Vagina (tissue), 2 donors: ENCODE measurements at regions not wholly inside any gene's neighbourhood (a gene's known extent, or its start where the extent isn't known, plus 50 kb on each side); places are given as distances from the start of the nearest gene placed in this dataset.

Source experiments
- CTCF ChIP-seq, 3 experiments: fragments of 450-650 bp in 2 of 3; fragments of 200-600 bp in 1 of 3; sonication (generic) in 1 of 3; IDR thresholded peaks; one replicate each; pipeline ENCODE4 v1.5.1; 2017 to 2019; ENCODE audit warnings: antibody characterized with exemption in 3 of 3, mild to moderate bottlenecking in 2 of 3, moderate library complexity in 2 of 3
- POLR2A ChIP-seq, 2 donors: fragments of 450-650 bp; IDR thresholded peaks; one replicate each; pipeline ENCODE4 v1.6.1; 2017; ENCODE audit warnings: antibody characterized with exemption in 2 of 2, mild to moderate bottlenecking in 2 of 2, moderate library complexity in 2 of 2
- POLR2AphosphoS5 ChIP-seq, 2 donors: sonication (generic); formaldehyde crosslinking; IDR thresholded peaks; one replicate each; pipeline ENCODE4 v1.9.0; 2017; ENCODE audit warnings: antibody characterized with exemption in 2 of 2, mild to moderate bottlenecking in 2 of 2, low read depth in 1 of 2; ENCODE audit not compliant: insufficient read depth in 1 of 2

DNA sequence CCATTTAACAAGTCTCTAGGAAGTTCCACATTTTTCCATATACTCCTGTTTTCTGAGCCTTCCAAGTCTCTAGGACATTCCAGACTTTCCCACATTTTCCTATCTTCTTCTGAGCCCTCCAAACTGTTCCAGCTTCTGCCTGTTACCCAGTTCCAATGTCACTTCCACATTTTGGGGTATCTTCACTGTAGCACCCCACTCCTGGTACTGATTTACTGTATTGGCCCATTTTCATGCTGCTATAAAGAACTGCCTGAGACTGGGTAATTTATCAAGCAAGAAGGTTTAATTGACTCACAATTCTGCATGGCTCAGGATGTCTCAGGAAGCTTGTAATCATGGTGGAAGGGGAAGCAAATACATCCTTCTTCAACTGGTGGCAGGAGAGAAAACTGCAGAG is 285.0 kb downstream of the LRRIQ3 start:
- TF ChIP-seq CTCF (IDR thresholded peaks at IDR 0.05): no peak
- TF ChIP-seq POLR2AphosphoS5 (IDR thresholded peaks at IDR 0.05; ENCODE audit: insufficient read depth in 1 of 2, low read depth in 1 of 2): no peak
- TF ChIP-seq POLR2A (IDR thresholded peaks at IDR 0.05): no peak
